Endothelial cell (in vitro differentiated cells): ENCODE measurements at regions not wholly inside any gene's neighbourhood (a gene's known extent, or its start where the extent isn't known, plus 50 kb on each side); places are given as distances from the start of the nearest gene placed in this dataset.

Experiments used
- DNase-seq: peaks from one replicate; pipeline ENCODE4 v3.0.0; 2021; ENCODE audit warnings: low spot score
- H3K27ac Mint-ChIP-seq: one replicate; pipeline ENCODE4 v1.8.0; 2021; ENCODE audit warnings: mixed read lengths, inconsistent platforms; ENCODE audit not compliant: unreplicated experiment
- H3K27me3 Mint-ChIP-seq: one replicate; pipeline ENCODE4 v1.8.0; 2021; ENCODE audit warnings: mild to moderate bottlenecking, moderate library complexity, mixed read lengths, inconsistent platforms; ENCODE audit not compliant: unreplicated experiment
- H3K36me3 Mint-ChIP-seq: one replicate; pipeline ENCODE4 v1.8.0; 2021; ENCODE audit warnings: mild to moderate bottlenecking, low read depth, mixed read lengths, inconsistent platforms; ENCODE audit not compliant: unreplicated experiment
- H3K4me1 Mint-ChIP-seq: one replicate; pipeline ENCODE4 v1.8.0; 2021; ENCODE audit warnings: mild to moderate bottlenecking, mixed read lengths, inconsistent platforms; ENCODE audit not compliant: unreplicated experiment
- H3K4me3 Mint-ChIP-seq: one replicate; pipeline ENCODE4 v1.8.0; 2021; ENCODE audit warnings: mild to moderate bottlenecking, mixed read lengths, inconsistent platforms; ENCODE audit not compliant: unreplicated experiment
- H3K9me3 Mint-ChIP-seq: one replicate; pipeline ENCODE4 v1.8.0; 2021; ENCODE audit warnings: mixed read lengths, inconsistent platforms; ENCODE audit not compliant: unreplicated experiment
- CTCF ChIP-seq: fragments of 200-600 bp; sonication (generic); IDR thresholded peaks from one replicate; pipeline ENCODE4 v1.5.0; 2021; ENCODE audit warnings: antibody characterized with exemption; ENCODE audit not compliant: unreplicated experiment

GRCh38 chr2:209191139-209191538 lies 232.7 kb upstream of the MAP2 start:
- no peak for DNase-seq
- no peak for TF ChIP-seq CTCF
- Mint-ChIP-seq H3K4me1 (no peaks in the 10 kb centered on the region), H3K27me3 (no peaks in the 10 kb centered on the region), H3K36me3 (no peaks in the 10 kb centered on the region), H3K4me3 (no peak overlapping the region), H3K27ac (no peak overlapping the region), H3K9me3 (no peaks in the 10 kb centered on the region)

- Mint-ChIP-seq H3K9me3 (no peaks in the 10 kb centered on the region), H3K4me1 (no peaks in the 10 kb centered on the region), H3K36me3 (no peaks in the 10 kb centered on the region), H3K27me3 (no peaks in the 10 kb centered on the region), H3K4me3 (no peak overlapping the region), H3K27ac (no peak overlapping the region)
- no peak for TF ChIP-seq CTCF
- DNase-seq, result no peak
Observed at GRCh38 chr2:209194717-209195116, 229.1 kb upstream of the MAP2 start.

- Mint-ChIP-seq H3K27ac (no peak overlapping the region), H3K4me1 (no peaks in the 10 kb centered on the region), H3K27me3 (no peaks in the 10 kb centered on the region), H3K36me3 (no peaks in the 10 kb centered on the region), H3K9me3 (no peaks in the 10 kb centered on the region), H3K4me3 (peak overlapping the region; percentile 92)
- peak; percentile 54 for DNase-seq
- TF ChIP-seq CTCF, result peak; percentile 73
Observed at GRCh38 chr2:209208211-209208610, 215.6 kb upstream of the MAP2 start.

GRCh38 chr2:209209943-209210342 lies 213.9 kb upstream of the MAP2 start:
- DNase-seq, result no peak
- TF ChIP-seq CTCF, result no peak
- Mint-ChIP-seq H3K27me3 (no peaks in the 10 kb centered on the region), H3K36me3 (no peaks in the 10 kb centered on the region), H3K4me1 (no peaks in the 10 kb centered on the region), H3K4me3 (peak overlapping the region; percentile 54), H3K27ac (no peak overlapping the region), H3K9me3 (no peaks in the 10 kb centered on the region)

GRCh38 chr2:209230560-209230959 lies 193.3 kb upstream of the MAP2 start:
- H3K27me3 Mint-ChIP-seq, result no peaks in the 10 kb centered on the region
- no peak for TF ChIP-seq CTCF
- no peak for DNase-seq
- no peaks in the 10 kb centered on the region for H3K36me3 Mint-ChIP-seq
- H3K4me3 Mint-ChIP-seq, result no peak overlapping the region
- no peaks in the 10 kb centered on the region for H3K9me3 Mint-ChIP-seq
- no peak overlapping the region for H3K27ac Mint-ChIP-seq
- no peaks in the 10 kb centered on the region for H3K4me1 Mint-ChIP-seq
